H1 (cell line): ENCODE measurements at regions not wholly inside any gene's neighbourhood (a gene's known extent, or its start where the extent isn't known, plus 50 kb on each side); places are given as distances from the start of the nearest gene placed in this dataset.

Experiments
- SUZ12 ChIP-seq: fragments of 200-600 bp; sonication (generic); IDR thresholded peaks from 2 replicates; pipeline ENCODE4 v1.6.1; 2012; ENCODE audit warnings: mild to moderate bottlenecking, inconsistent platforms, low read length, moderate library complexity, mixed read lengths

DNA sequence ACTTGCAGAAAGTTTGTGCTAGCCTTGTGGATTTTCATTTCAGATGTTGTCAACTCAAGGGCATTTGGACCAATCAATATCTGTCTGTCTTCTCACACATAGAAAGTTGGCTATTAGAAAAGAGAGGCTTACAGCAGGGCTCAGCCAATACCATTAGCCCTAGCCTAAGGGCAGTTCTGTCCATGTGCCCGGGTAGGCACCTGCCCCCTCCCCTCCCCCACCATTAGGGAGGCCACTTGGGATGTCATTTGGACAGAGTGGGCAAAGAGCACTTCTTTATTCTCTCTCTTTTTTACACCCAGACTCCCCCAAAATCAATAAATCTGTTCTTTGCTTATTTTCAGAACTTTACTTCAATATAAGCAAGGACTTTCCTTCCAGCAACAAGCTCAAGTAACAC is 188.5 kb upstream of the MKI67 start (continued):
- no peak for TF ChIP-seq SUZ12
